ENCODE measurements at regions not wholly inside any gene's neighbourhood (a gene's known extent, or its start where the extent isn't known, plus 50 kb on each side); places are given as distances from the start of the nearest gene placed in this dataset.

DNA sequence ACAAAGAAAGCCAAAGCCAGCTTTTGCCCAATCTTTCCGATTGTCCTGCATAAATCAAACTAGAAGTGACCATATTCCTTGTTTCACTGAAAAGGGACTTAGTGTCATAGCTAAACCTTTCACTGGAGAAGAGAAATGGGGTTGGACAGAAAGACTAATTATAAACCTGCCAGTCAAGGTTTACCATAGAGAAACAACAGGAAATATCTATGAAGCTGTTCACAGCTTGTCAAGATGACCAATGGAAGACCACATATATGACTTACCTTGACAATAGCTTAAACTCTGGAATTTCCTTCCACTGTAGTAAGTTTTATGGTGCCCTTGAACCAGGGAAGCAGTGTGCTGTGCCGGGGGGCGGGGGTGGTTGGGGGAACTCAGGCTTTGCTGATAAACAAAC is 107.7 kb upstream of the PHACTR1 start:
- TF ChIP-seq, protein P1, sequence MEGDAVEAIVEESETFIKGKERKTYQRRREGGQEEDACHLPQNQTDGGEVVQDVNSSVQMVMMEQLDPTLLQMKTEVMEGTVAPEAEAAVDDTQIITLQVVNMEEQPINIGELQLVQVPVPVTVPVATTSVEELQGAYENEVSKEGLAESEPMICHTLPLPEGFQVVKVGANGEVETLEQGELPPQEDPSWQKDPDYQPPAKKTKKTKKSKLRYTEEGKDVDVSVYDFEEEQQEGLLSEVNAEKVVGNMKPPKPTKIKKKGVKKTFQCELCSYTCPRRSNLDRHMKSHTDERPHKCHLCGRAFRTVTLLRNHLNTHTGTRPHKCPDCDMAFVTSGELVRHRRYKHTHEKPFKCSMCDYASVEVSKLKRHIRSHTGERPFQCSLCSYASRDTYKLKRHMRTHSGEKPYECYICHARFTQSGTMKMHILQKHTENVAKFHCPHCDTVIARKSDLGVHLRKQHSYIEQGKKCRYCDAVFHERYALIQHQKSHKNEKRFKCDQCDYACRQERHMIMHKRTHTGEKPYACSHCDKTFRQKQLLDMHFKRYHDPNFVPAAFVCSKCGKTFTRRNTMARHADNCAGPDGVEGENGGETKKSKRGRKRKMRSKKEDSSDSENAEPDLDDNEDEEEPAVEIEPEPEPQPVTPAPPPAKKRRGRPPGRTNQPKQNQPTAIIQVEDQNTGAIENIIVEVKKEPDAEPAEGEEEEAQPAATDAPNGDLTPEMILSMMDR (IDR thresholded peaks at IDR 0.05): no peak
- TF ChIP-seq POLR2A (IDR thresholded peaks at IDR 0.05): no peak

Data from esophagus squamous epithelium (tissue), 4 donors.